Epithelial cell of proximal tubule (primary cell): ENCODE measurements at regions not wholly inside any gene's neighbourhood (a gene's known extent, or its start where the extent isn't known, plus 50 kb on each side); places are given as distances from the start of the nearest gene placed in this dataset.

Source experiments
- DNase-seq: peaks from one replicate; pipeline ENCODE4 v3.0.0-alpha.2; 2011; ENCODE audit warnings: low read depth
- H3K4me3 ChIP-seq: 2 replicates; pipeline ENCODE4 v1.5.1; 2011; ENCODE audit warnings: low read depth, mild to moderate bottlenecking, low read length
- CTCF ChIP-seq: conservative IDR thresholded peaks from 2 replicates; pipeline ENCODE4 v1.5.1; 2012; ENCODE audit warnings: low read depth, mild to moderate bottlenecking, low read length

- no peak for DNase-seq
- H3K4me3 ChIP-seq: no peak overlapping the region
- no peak for TF ChIP-seq CTCF
Observed at GRCh38 chr12:76276499-76277151, 71.6 kb downstream of the BBS10 start.

- H3K4me3 ChIP-seq: no peak overlapping the region
- no peak for DNase-seq
- no peak for TF ChIP-seq CTCF
Observed at GRCh38 chr12:76275511-76276093, 72.6 kb downstream of the BBS10 start.

- TF ChIP-seq CTCF: no peak
- no peak for DNase-seq
- no peak overlapping the region for H3K4me3 ChIP-seq
Observed at GRCh38 chr12:76274420-76275083, 73.7 kb downstream of the BBS10 start.

GRCh38 chr12:76272287-76272686 is 75.9 kb downstream of the BBS10 start:
- no peak for DNase-seq
- H3K4me3 ChIP-seq: no peak overlapping the region
- no peak for TF ChIP-seq CTCF

- no peak for DNase-seq
- no peak for TF ChIP-seq CTCF
- H3K4me3 ChIP-seq: no peak overlapping the region
Observed at GRCh38 chr12:76270657-76271358, 77.4 kb downstream of the BBS10 start.

GRCh38 chr12:76268267-76268666 is 79.9 kb downstream of the BBS10 start:
- H3K4me3 ChIP-seq: no peak overlapping the region
- no peak for DNase-seq
- no peak for TF ChIP-seq CTCF
